Suprapubic skin (tissue), 3 donors: ENCODE measurements at regions not wholly inside any gene's neighbourhood (a gene's known extent, or its start where the extent isn't known, plus 50 kb on each side); places are given as distances from the start of the nearest gene placed in this dataset.

Experiments used
- CTCF ChIP-seq, 2 donors: fragments of 200-600 bp in 1 of 2; fragments of 450-650 bp in 1 of 2; sonication (generic) in 1 of 2; IDR thresholded peaks; one replicate each; pipeline ENCODE4 v1.5.1; 2016 to 2019; ENCODE audit warnings: antibody characterized with exemption in 2 of 2, mild to moderate bottlenecking in 1 of 2, moderate library complexity in 1 of 2
- EP300 ChIP-seq: sonication (generic); formaldehyde crosslinking; IDR thresholded peaks from one replicate; pipeline ENCODE4 v1.6.1; 2017; ENCODE audit warnings: antibody characterized with exemption

- no peak for TF ChIP-seq EP300
- no peak for TF ChIP-seq CTCF (IDR thresholded peaks at IDR 0.05)
Measured at GRCh38 chr13:57425531-57425930, 206.0 kb upstream of the PCDH17 start.
